ENCODE measurements at regions not wholly inside any gene's neighbourhood (a gene's known extent, or its start where the extent isn't known, plus 50 kb on each side); places are given as distances from the start of the nearest gene placed in this dataset.

- TF ChIP-seq GABPA (IDR thresholded peaks at IDR 0.05; ENCODE audit: low read depth) (no peak), MXI1 (IDR thresholded peaks at IDR 0.05; ENCODE audit: low read depth, low read length) (no peak), RAD21 (IDR thresholded peaks at IDR 0.05; ENCODE audit: low read length) (no peak), FOXJ3 (CRISPR knock-in tag; IDR thresholded peaks at IDR 0.05) (no peak), RCOR1 (IDR thresholded peaks at IDR 0.05; ENCODE audit: low read length) (no peak), PBX3 (IDR thresholded peaks at IDR 0.05) (no peak), SMC3 (IDR thresholded peaks at IDR 0.05; ENCODE audit: low read depth, low read length) (no peak)
- Histone ChIP-seq H3F3A (replicated peaks; ENCODE audit: insufficient read depth) (no peaks in the 10 kb centered on the region), H4K20me1 (ENCODE audit: insufficient read depth) (no peaks in the 10 kb centered on the region), H3K36me3 (replicated peaks in 1 of 2; ENCODE audit: control insufficient read depth in 1 of 2, insufficient read depth in 2 of 2, low read length in 1 of 2) (no peaks in the 10 kb centered on the region), H3K4me2 (no peak overlapping the region), H3K9me3 (no peaks in the 10 kb centered on the region), H3K27ac (ENCODE audit: low read depth in 2 of 2, low read length in 1 of 2) (no peak overlapping the region), H3K4me1 (ENCODE audit: control insufficient read depth in 1 of 2, insufficient read depth in 2 of 2, low read depth in 1 of 2, low read length in 1 of 2) (no peaks in the 10 kb centered on the region), H3K9ac (no peak overlapping the region), H3K27me3 (ENCODE audit: insufficient read depth) (no peaks in the 10 kb centered on the region), H2AFZ (ENCODE audit: low read depth) (no peak overlapping the region), H3K9me2 (no peaks in the 10 kb centered on the region), H3K4me3 (ENCODE audit: low read depth in 2 of 2, low read length in 1 of 2) (no peak overlapping the region), H3K79me2 (ENCODE audit: insufficient read depth) (no peaks in the 10 kb centered on the region)
- ChIA-PET POLR2A (no interaction called here), CTCF (no interaction called here)
- WGBS (ENCODE audit: low lambda C conversion rate): 34% methylated on average over 2 of the region's 2 CpGs
- no peak for DNase-seq
Observed at GRCh38 chr14:43042408-43042807, 1435.7 kb downstream of the LRFN5 start.

DNA sequence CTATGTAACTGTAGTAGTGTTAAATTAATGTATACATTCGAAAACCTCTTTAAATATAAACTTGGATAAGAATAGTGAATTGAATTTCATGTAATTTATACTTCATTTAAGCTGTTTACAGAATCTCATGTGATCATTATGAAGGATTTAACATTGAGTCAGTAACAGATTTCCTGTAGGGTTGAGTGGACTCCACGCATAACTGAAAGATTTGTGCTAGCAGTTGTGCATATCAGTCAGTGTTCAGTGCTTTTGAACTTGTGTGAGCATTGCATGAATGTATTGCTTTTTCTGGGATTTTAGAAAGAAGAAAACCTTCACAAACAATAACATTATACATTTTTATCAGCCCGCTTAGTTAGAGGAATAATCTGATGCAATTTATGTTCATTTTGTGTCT, 1435.3 kb downstream of the LRFN5 start:
- no peak overlapping the region for H3K4me3 ChIP-seq (ENCODE audit: low read depth in 2 of 2, low read length in 1 of 2)
- H4K20me1 ChIP-seq (ENCODE audit: insufficient read depth): no peaks in the 10 kb centered on the region
- no peaks in the 10 kb centered on the region for H3K79me2 ChIP-seq (ENCODE audit: insufficient read depth)
- no peaks in the 10 kb centered on the region for H3K9me3 ChIP-seq
- no peaks in the 10 kb centered on the region for H3K27me3 ChIP-seq (ENCODE audit: insufficient read depth)
- H2AFZ ChIP-seq (ENCODE audit: low read depth): no peak overlapping the region
- H3K9ac ChIP-seq: no peak overlapping the region
- ChIA-PET POLR2A (no interaction called here), CTCF (no interaction called here)
- no peaks in the 10 kb centered on the region for H3K4me1 ChIP-seq (ENCODE audit: control insufficient read depth in 1 of 2, insufficient read depth in 2 of 2, low read depth in 1 of 2, low read length in 1 of 2)
- no peaks in the 10 kb centered on the region for H3K36me3 ChIP-seq (replicated peaks in 1 of 2; ENCODE audit: control insufficient read depth in 1 of 2, insufficient read depth in 2 of 2, low read length in 1 of 2)
- H3K27ac ChIP-seq (ENCODE audit: low read depth in 2 of 2, low read length in 1 of 2): no peak overlapping the region
- no peaks in the 10 kb centered on the region for H3K9me2 ChIP-seq
- TF ChIP-seq USF1 (IDR thresholded peaks at IDR 0.05; ENCODE audit: borderline replicate concordance, low read depth) (no peak), EP300 (IDR thresholded peaks at IDR 0.05; ENCODE audit: borderline replicate concordance in 1 of 2, low read depth in 1 of 2, low read length in 1 of 2) (no peak), GABPA (IDR thresholded peaks at IDR 0.05; ENCODE audit: low read depth) (no peak), FOSL2 (IDR thresholded peaks at IDR 0.05; ENCODE audit: borderline replicate concordance, low read depth) (no peak), RCOR1 (IDR thresholded peaks at IDR 0.05; ENCODE audit: low read length) (no peak), NRF1 (IDR thresholded peaks at IDR 0.05; ENCODE audit: low read depth, low read length) (no peak), EZH2phosphoT487 (IDR thresholded peaks at IDR 0.05; ENCODE audit: borderline replicate concordance, low read depth) (no peak), MAX (IDR thresholded peaks at IDR 0.05; ENCODE audit: low read depth) (no peak), GATA2 (CRISPR knock-in tag; IDR thresholded peaks at IDR 0.05) (no peak), CTCF (IDR thresholded peaks at IDR 0.05) (no peak), SMC3 (IDR thresholded peaks at IDR 0.05; ENCODE audit: low read depth, low read length) (no peak), FOXJ3 (CRISPR knock-in tag; IDR thresholded peaks at IDR 0.05) (no peak), TAF1 (IDR thresholded peaks at IDR 0.05; ENCODE audit: borderline replicate concordance, low read depth, low read length) (no peak), TCF12 (IDR thresholded peaks at IDR 0.05) (no peak), MEF2A (IDR thresholded peaks at IDR 0.05; ENCODE audit: borderline replicate concordance, low read depth) (no peak), RFX5 (IDR thresholded peaks at IDR 0.05; ENCODE audit: low read length) (no peak)
- TF ChIP-seq, protein P1, sequence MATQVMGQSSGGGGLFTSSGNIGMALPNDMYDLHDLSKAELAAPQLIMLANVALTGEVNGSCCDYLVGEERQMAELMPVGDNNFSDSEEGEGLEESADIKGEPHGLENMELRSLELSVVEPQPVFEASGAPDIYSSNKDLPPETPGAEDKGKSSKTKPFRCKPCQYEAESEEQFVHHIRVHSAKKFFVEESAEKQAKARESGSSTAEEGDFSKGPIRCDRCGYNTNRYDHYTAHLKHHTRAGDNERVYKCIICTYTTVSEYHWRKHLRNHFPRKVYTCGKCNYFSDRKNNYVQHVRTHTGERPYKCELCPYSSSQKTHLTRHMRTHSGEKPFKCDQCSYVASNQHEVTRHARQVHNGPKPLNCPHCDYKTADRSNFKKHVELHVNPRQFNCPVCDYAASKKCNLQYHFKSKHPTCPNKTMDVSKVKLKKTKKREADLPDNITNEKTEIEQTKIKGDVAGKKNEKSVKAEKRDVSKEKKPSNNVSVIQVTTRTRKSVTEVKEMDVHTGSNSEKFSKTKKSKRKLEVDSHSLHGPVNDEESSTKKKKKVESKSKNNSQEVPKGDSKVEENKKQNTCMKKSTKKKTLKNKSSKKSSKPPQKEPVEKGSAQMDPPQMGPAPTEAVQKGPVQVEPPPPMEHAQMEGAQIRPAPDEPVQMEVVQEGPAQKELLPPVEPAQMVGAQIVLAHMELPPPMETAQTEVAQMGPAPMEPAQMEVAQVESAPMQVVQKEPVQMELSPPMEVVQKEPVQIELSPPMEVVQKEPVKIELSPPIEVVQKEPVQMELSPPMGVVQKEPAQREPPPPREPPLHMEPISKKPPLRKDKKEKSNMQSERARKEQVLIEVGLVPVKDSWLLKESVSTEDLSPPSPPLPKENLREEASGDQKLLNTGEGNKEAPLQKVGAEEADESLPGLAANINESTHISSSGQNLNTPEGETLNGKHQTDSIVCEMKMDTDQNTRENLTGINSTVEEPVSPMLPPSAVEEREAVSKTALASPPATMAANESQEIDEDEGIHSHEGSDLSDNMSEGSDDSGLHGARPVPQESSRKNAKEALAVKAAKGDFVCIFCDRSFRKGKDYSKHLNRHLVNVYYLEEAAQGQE (IDR thresholded peaks at IDR 0.05; ENCODE audit: low read depth, low read length): no peak
- no peak for DNase-seq
- H3F3A ChIP-seq (replicated peaks; ENCODE audit: insufficient read depth): no peaks in the 10 kb centered on the region
- H3K4me2 ChIP-seq: no peak overlapping the region
- WGBS (ENCODE audit: low lambda C conversion rate): 20% methylated on average over 3 of the region's 3 CpGs

All from SK-N-SH (cell line).